T-helper 22 cell (primary cell): ENCODE measurements at regions not wholly inside any gene's neighbourhood (a gene's known extent, or its start where the extent isn't known, plus 50 kb on each side); places are given as distances from the start of the nearest gene placed in this dataset.
"Not testable (repeated sequence)": the region's sequence is repeated elsewhere in the genome, so short reads cannot be mapped to it uniquely, and the experiment has no call there.

ENCODE experiments used
- DNase-seq: peaks from one replicate; pipeline ENCODE4 v3.0.0-alpha.2; 2020; ENCODE audit warnings: low read depth

GRCh38 chr2:56981554-56981953 lies 797.8 kb downstream of the CCDC85A start:
- DNase-seq: no peak

DNA sequence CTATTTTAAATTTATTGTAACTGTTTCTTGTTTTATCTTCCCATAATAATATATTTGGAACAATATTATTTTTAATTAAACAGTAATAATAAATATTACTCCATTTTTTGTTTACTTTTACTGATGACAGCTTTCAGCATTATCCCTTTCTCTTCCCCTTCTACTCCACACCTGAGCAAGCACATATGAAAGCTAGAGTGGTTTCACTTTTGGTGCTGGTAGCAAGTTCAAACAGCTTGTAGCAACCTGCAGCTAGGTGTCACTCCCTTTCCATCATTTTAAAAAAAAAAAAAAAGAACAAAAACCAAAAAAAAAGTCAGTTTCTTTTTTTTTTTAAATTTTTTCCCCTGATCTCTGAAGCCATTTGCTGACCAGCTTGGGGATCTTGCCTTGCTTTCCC lies 801.8 kb downstream of the CCDC85A start:
- no peak for DNase-seq

GRCh38 chr2:57022496-57022895 lies 838.7 kb downstream of the CCDC85A start:
- no peak for DNase-seq

- DNase-seq: no peak
Measured at GRCh38 chr2:57044931-57045635, 861.3 kb downstream of the CCDC85A start.

DNA sequence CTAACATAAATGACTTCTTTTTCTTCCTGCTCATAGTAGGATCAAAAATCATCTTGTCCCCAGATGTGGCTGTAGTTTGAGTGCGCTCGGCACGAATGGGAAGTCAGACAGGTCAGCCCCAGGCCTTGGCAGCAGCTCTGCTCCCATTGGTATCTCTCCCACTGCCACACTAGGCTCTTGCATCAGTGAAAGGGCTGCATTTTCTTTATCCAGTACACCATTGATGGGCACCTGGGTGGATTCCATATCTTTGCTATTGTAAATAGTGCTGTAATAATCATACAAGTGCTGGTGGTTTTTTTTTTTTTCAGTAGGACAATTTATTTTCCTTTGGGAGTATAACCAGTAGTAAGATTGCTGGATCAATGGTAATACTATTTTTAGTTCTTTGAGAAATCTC lies 865.5 kb downstream of the CCDC85A start:
- DNase-seq: no peak

GRCh38 chr2:57050007-57050406 lies 866.2 kb downstream of the CCDC85A start:
- no peak for DNase-seq

GRCh38 chr2:57066301-57066700 lies 882.5 kb downstream of the CCDC85A start:
- not testable (repeated sequence) for DNase-seq

GRCh38 chr2:57075226-57075625 lies 891.4 kb downstream of the CCDC85A start:
- DNase-seq: no peak

DNA sequence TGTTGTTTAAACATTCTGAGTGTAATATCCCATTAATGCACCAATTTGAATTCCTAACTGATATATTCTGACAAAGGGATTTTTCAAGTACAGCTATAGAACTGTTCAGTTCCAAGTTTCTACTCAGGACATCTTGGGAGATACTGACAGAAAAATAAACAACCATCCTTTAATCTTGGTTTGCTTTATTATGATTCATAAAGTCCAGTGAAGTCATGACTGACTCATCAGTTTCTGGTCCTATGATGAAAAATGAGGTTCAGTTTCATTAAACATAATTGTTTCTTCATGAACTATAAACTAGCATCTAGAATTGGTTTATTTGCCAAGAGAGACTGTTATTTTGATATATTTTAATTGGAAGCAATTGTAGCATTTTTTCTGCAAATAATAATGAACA lies 896.2 kb downstream of the CCDC85A start:
- DNase-seq: no peak

DNA sequence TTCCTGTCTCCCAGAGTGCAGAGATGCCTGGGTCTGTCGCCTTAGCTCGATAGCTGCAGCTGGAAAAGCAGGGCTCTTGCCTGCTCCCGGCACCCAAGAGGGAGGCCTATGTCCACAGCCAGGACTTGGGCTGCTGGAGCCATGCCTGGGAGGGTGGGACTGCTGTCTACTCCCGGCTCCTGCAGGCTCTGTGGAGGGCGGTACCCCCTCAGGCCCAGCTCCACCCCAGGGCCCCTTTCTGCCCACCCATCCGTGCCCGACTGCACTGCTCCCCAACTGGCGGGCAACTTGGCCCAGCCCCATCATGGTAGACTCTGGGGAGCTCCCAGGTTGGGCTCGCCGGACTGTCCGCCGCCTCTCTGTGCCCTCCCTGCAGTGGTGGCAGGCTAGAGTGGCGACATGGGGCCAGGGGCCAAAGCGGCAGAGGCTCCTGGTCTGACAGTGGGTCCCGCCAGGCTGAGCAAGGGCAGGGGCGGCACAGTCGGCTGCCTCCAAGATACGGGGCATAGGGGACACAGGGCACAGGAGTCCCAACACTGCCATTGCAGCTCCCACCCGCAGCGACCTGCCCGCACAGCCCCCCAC lies 901.0 kb downstream of the CCDC85A start:
- DNase-seq: no peak

DNA sequence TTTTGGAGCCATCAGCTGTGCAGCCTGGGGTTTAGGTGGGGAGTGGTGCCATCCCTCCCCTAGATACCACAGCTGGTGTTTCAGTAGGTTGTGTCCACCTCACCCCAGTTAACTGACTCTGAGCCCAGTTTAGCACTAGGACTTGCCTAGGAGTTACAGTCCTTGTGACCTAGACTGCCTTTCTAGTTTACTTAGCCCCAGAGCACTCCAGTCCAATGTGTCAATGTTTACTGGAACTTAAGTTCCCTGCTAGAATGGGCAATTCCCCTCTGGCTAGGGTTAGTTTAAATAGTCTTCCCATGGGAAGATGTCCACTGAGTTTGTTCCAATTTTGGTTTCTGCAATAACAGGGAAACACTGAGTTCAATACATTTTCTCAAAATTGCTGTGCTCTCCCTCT lies 909.2 kb downstream of the CCDC85A start:
- no peak for DNase-seq

DNA sequence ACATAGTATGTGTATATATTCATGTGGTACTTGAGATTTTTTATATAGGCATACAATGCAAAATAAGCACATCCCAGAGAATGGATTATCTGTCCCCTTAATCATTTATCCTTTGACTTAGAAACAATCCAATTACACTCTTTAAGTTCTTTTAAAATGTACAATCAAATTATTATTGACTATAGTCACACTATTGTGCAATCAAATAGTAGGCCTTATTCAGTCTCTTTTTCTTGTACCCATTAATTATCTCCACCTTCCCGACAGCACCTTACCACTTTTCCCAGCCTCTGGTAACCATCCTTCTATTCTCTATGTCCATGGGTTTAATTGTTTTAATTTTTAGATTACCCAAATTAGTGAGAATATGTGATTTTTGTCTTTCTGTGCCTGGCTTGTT lies 914.1 kb downstream of the CCDC85A start:
- DNase-seq: no peak

DNA sequence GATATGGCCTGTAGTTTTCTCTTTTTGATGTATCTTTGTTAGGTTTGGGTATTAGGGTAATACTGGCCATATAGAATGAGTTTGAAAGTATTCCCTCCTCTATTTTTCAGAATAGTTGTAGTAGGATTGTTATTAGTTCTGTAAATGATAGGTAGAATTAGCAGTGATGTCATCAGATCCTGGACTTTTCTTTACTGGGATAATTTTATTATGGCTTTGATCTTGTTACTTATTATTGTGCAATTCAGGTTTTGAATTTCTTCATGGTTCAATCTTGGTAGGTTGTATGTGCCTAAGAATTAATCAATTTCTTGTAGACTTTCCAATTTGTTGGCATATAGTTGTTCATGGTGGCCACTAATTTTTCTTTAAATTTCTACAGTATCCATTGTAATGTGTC lies 916.6 kb downstream of the CCDC85A start:
- DNase-seq: no peak

DNA sequence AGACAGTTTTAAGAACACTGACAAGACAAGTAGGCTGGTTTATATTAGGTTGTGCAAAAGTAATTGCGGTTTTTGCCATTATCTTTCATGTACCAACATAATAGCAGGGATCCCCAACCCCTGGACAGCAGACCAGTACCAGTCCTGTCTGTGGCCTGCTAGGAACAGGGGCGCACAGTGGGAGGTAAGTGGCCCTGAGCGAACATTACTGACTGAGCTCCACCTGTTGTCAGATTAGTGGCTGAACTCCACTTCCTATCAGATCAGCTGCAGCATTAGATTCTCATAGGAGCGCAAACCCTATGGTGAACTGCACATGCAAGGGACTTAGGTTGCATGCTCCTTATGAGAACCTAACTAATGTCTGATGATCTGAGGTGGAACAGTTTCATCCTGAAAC lies 921.9 kb downstream of the CCDC85A start:
- DNase-seq: no peak

DNA sequence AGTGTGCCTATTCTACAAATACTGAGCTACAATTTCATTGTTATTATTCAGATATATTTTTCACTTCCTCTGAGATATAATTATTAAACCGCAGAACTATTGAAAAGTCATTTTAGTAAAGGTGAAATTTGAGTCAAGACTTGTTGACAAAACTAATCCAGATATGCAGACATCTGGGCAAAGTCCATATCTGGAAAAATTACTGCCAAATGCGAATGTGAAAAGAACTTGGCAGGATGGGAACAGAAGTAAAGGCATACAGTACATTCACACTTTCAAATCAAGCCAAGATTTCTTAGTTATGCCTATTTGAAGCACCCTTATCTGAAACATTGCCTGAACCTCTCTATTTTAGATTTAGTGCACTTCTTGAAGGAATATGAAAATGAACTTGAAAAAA lies 923.6 kb downstream of the CCDC85A start:
- no peak for DNase-seq

DNA sequence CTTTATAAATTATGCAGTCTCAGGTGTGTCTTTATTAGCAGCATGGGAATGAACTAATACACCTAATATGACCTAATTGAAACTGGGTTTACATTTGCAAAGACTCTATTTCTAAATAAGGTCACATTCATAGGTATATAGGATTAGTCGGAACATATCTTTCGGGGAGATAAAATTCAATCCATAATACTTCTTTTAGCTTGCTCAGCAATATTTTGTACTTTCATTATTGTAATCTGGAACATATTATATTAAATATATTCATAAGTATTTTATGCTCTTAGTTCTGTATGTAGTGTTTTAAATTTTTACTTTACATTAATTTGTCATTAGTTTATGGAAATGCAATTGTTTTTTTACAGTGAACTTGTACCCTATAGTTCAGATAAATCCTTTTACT lies 927.7 kb downstream of the CCDC85A start:
- no peak for DNase-seq

DNA sequence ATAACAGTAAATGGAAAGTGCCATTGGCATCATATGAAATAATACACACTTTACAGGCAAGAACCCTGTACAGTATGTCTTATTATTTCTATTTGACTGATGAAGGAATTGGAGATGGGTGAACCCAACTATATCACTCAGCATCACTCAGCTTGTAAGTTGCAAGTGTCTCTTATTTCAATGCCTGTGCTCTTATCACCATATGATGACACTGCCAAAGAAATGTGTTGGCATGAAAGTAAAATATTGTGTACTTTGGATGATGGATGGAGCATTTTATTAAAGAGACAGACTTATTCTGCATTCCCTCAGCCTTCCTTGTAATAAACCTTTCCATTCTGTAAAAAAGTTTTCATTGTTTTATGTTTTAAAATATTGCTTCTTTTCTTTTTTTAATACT lies 927.5 kb upstream of the VRK2 start:
- DNase-seq: no peak

DNA sequence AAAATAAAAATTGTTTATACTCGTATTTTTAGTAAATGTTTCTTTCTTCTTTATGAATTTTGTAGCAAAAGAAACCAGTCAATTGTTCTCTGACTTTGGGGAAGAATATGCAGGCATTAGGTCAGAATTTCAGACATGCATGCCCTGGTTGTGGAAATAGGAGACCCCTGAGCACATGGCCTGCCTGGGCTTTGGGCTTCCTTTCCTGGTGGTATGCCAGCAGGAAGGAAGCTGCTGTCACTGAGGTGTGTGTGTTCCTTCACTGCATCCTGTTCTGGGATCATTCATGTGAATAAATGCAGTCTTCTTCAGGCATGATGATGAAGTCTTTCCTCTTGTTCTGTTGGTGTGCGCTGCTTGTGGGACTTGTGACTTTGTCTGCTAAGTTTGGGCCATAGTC lies 920.2 kb upstream of the VRK2 start:
- no peak for DNase-seq

DNA sequence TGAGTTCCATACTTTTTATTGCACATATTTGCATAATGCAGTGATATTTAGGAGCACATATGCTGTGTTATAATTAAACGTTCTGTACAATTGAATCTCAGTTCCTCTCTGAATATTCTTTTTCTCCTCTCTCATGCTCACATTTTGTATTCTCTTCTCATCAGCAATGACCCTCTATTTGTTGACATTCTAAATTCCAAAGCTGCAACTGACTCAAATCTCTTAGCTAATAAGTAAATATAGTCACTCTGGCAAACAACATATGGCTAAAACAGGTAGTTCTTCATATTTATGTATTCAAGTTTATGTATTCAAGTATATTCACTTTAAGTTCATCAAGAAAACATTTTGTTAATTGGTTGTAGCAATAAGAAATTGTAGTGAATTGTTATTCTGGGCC lies 907.4 kb upstream of the VRK2 start:
- DNase-seq: no peak

GRCh38 chr2:57141269-57141668 lies 905.3 kb upstream of the VRK2 start:
- no peak for DNase-seq

DNA sequence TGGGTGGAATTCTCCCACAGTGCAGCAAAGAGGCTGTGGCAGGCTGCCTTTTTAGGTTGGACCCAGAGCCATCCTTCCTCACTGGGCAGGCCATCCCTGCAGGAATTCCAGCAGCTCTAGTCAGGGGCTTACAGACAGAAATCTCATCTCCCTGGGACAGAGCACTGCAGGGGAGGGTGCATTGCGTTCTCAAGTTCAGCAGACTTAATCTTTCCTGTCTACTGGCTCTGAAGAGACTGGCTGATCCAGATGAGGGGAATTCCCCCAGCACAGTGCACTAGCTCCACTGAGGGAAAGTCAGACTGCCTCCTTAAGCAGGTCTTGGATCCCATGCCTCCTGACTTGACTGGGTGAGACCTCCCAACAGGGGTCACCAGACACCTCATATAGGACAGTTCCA lies 899.7 kb upstream of the VRK2 start:
- DNase-seq: no peak

- no peak for DNase-seq
Measured at GRCh38 chr2:57156231-57156924, 890.2 kb upstream of the VRK2 start.

DNA sequence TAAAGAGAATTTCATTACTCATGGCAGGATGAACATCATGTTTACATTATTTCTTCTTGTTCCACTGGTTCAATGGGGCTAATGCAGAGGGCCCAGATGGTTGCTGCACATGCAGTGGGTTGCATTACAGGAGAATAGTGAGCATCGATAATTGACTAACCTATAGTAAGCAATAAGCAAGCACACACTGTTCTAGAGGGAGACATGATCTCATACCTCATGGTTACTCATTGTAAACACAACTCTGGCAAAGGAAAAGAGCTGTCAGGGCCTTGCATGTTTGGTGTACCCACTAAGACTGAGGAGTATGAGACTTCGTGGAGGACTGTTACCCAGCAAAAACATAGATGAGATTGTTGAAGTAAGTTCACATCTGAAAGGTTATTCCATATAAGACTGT lies 885.6 kb upstream of the VRK2 start:
- DNase-seq: no peak

- DNase-seq: no peak
Measured at GRCh38 chr2:57177176-57177575, 869.4 kb upstream of the VRK2 start.
